SK-N-MC (cell line): ENCODE measurements at regions not wholly inside any gene's neighbourhood (a gene's known extent, or its start where the extent isn't known, plus 50 kb on each side); places are given as distances from the start of the nearest gene placed in this dataset.

Experiments used
- EZH2 ChIP-seq: fragments of 200-600 bp; sonication (generic); IDR thresholded peaks from one replicate; pipeline ENCODE4 v1.6.1; 2017; ENCODE audit warnings: antibody characterized with exemption
- POLR2AphosphoS5 ChIP-seq: IDR thresholded peaks from 2 replicates; pipeline ENCODE4 v1.6.1; 2012; ENCODE audit warnings: mild to moderate bottlenecking, low read depth, low read length, borderline replicate concordance

- TF ChIP-seq POLR2AphosphoS5 (no peak), EZH2 (no peak)
These were observed 102.4 kb downstream of the GATA3 start for GRCh38 chr10:8156918-8157317.
